Lower leg skin (tissue), 3 donors: ENCODE measurements at regions not wholly inside any gene's neighbourhood (a gene's known extent, or its start where the extent isn't known, plus 50 kb on each side); places are given as distances from the start of the nearest gene placed in this dataset.

Source experiments
- POLR2A ChIP-seq, 2 donors: fragments of 450-650 bp; IDR thresholded peaks; one replicate each; pipeline ENCODE4 v1.6.1; 2016 to 2017; ENCODE audit warnings: antibody characterized with exemption in 2 of 2, mild to moderate bottlenecking in 1 of 2, moderate library complexity in 1 of 2
- TF ChIP-seq, protein P1 (sequence below), 3 donors: fragments of 450-650 bp; IDR thresholded peaks; one replicate each; pipeline ENCODE4 v1.5.1; 2016; ENCODE audit warnings: antibody characterized with exemption in 3 of 3, mild to moderate bottlenecking in 3 of 3, moderate library complexity in 2 of 3

DNA sequence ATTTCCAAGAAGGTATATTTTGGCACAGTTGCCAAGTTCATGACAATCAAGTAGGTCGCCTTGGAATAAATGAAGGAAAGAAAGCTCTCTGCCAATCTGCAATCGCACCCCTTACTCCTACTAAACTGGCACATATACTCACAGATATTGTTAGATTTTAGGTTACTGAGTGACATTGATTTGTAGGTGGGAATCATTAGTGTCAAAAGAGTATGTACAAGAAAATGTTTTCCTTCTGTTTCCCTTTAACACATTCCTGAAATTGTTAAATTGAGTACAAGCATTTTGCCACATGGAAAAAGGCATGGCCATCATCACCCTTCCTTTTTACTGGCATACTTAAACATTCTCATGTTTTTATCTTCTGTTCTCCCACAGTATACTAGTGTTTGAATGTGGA lies 2868.3 kb upstream of the PCDH20 start:
- TF ChIP-seq, protein P1, sequence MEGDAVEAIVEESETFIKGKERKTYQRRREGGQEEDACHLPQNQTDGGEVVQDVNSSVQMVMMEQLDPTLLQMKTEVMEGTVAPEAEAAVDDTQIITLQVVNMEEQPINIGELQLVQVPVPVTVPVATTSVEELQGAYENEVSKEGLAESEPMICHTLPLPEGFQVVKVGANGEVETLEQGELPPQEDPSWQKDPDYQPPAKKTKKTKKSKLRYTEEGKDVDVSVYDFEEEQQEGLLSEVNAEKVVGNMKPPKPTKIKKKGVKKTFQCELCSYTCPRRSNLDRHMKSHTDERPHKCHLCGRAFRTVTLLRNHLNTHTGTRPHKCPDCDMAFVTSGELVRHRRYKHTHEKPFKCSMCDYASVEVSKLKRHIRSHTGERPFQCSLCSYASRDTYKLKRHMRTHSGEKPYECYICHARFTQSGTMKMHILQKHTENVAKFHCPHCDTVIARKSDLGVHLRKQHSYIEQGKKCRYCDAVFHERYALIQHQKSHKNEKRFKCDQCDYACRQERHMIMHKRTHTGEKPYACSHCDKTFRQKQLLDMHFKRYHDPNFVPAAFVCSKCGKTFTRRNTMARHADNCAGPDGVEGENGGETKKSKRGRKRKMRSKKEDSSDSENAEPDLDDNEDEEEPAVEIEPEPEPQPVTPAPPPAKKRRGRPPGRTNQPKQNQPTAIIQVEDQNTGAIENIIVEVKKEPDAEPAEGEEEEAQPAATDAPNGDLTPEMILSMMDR (IDR thresholded peaks at IDR 0.05): no peak
- no peak for TF ChIP-seq POLR2A (IDR thresholded peaks at IDR 0.05)
